ENCODE measurements at regions not wholly inside any gene's neighbourhood (a gene's known extent, or its start where the extent isn't known, plus 50 kb on each side); places are given as distances from the start of the nearest gene placed in this dataset.

GRCh38 chrX:81378560-81378959, 176.7 kb downstream of the SH3BGRL start:
- H2BK5ac ChIP-seq (ENCODE audit: low read depth, low read length): no peak overlapping the region
- DNase-seq (ENCODE audit: low read depth in 1 of 2, low spot score in 2 of 2) (no peak), FAIRE-seq (no peak)
- H2BK120ac ChIP-seq (replicated peaks; ENCODE audit: low read depth, low read length): no peak overlapping the region
- 78% methylated on average over 1 of the region's 1 CpG; no CpG with 5 or more reads in 1 of the 2 experiments for WGBS, 2 experiments (ENCODE audit: extremely low coverage in 1 of 2, insufficient coverage in 1 of 2, insufficient read length in 1 of 2, insufficient replicate concordance in 2 of 2, low coverage in 1 of 2, low lambda C conversion rate in 2 of 2, missing lambda C conversion rate in 1 of 2)
- H3K9ac ChIP-seq (replicated peaks in 1 of 4; ENCODE audit: extremely low read depth in 1 of 4, low read depth in 3 of 4, low read length in 3 of 4): no peak overlapping the region
- no peaks in the 10 kb centered on the region for H4K20me1 ChIP-seq (replicated peaks in 1 of 2; ENCODE audit: control insufficient read depth in 1 of 2, insufficient read depth in 2 of 2, low read length in 2 of 2)
- H2AK5ac ChIP-seq (ENCODE audit: low read depth, low read length): no peak overlapping the region
- H3K4me3 ChIP-seq (ENCODE audit: extremely low read depth in 1 of 4, insufficient read depth in 2 of 4, low read depth in 3 of 4, low read length in 4 of 4): no peak overlapping the region
- no peak overlapping the region for H3K56ac ChIP-seq (replicated peaks; ENCODE audit: insufficient read length, low read depth, low read length)
- no peak overlapping the region for H2AFZ ChIP-seq (ENCODE audit: low read length)
- ChIA-PET POLR2A (ENCODE audit: partially characterized antibody) (no interaction called here), CTCF (ENCODE audit: partially characterized antibody) (interaction anchor here (0.7 to 2.1 kb wide), 3 partner anchors 183 to 294 kb away, joined by 4 to 7 read pairs (median 4); no protein-coding TSS in a partner anchor)
- no peak overlapping the region for H2BK20ac ChIP-seq (ENCODE audit: low read length)
- no peaks in the 10 kb centered on the region for H3K79me2 ChIP-seq (ENCODE audit: control insufficient read depth in 1 of 2, insufficient read depth in 2 of 2, low read length in 2 of 2)
- no peak overlapping the region for H3K23ac ChIP-seq (ENCODE audit: insufficient read length)
- H2BK12ac ChIP-seq (ENCODE audit: low read depth, low read length): no peak overlapping the region
- no peaks in the 10 kb centered on the region for H3K4me1 ChIP-seq (replicated peaks in 1 of 4; ENCODE audit: control insufficient read depth in 3 of 4, insufficient read depth in 4 of 4, low read length in 3 of 4)
- no peaks in the 10 kb centered on the region for H3K36me3 ChIP-seq (ENCODE audit: control insufficient read depth in 2 of 4, insufficient read depth in 4 of 4, low read length in 3 of 4)
- no peak overlapping the region for H3K14ac ChIP-seq (ENCODE audit: insufficient read length)
- H3K27ac ChIP-seq (ENCODE audit: low read depth, low read length): no peak overlapping the region
- H3K9me3 ChIP-seq (ENCODE audit: insufficient read depth in 2 of 2, low read depth in 1 of 2, low read length in 1 of 2): no peaks in the 10 kb centered on the region
- H4K8ac ChIP-seq (ENCODE audit: extremely low read depth, insufficient read depth, low read length): no peak overlapping the region
- H3K4ac ChIP-seq (replicated peaks; ENCODE audit: insufficient read length, low read depth, low read length): no peak overlapping the region
- H3K27me3 ChIP-seq (replicated peaks in 1 of 4; ENCODE audit: control insufficient read depth in 3 of 4, extremely low read depth in 1 of 4, insufficient read depth in 3 of 4, low read length in 3 of 4): no peaks in the 10 kb centered on the region
- no peaks in the 10 kb centered on the region for H3K23me2 ChIP-seq (ENCODE audit: low read depth, low read length)
- H3K4me2 ChIP-seq (ENCODE audit: insufficient read depth in 1 of 2, low read depth in 2 of 2, low read length in 2 of 2): no peak overlapping the region
- H3K79me1 ChIP-seq (ENCODE audit: low read depth, low read length): no peaks in the 10 kb centered on the region
- no peak overlapping the region for H4K5ac ChIP-seq (ENCODE audit: insufficient read length, low read depth, low read length)
- no peak overlapping the region for H4K91ac ChIP-seq (replicated peaks; ENCODE audit: insufficient read length, low read length)
- no peak overlapping the region for H2BK15ac ChIP-seq (ENCODE audit: low read length)
- no peak overlapping the region for H3K18ac ChIP-seq (ENCODE audit: extremely low read depth, low read length)
- no peak for TF ChIP-seq POLR2AphosphoS5 (IDR thresholded peaks at IDR 0.05; ENCODE audit: low read depth, low read length)
- TF ChIP-seq CREB1 (IDR thresholded peaks at IDR 0.05): no peak
- no peak for TF ChIP-seq RBBP5 (IDR thresholded peaks at IDR 0.05; ENCODE audit: borderline replicate concordance, low read depth, low read length)
- no peak for TF ChIP-seq HDAC6 (IDR thresholded peaks at IDR 0.05; ENCODE audit: low read depth, low read length)
- no peak for TF ChIP-seq NRF1 (IDR thresholded peaks at IDR 0.05; ENCODE audit: low read depth, low read length)
- TF ChIP-seq USF2 (IDR thresholded peaks at IDR 0.05; ENCODE audit: low read length): no peak
- no peak for TF ChIP-seq CEBPB (IDR thresholded peaks at IDR 0.05; ENCODE audit: low read depth, low read length)
- TF ChIP-seq TAF1 (IDR thresholded peaks at IDR 0.05; ENCODE audit: low read depth, low read length): no peak
- TF ChIP-seq TBP (IDR thresholded peaks at IDR 0.05; ENCODE audit: low read depth, low read length): no peak
- no peak for TF ChIP-seq CHD1 (IDR thresholded peaks at IDR 0.05; ENCODE audit: low read depth, low read length)
- TF ChIP-seq CBX8 (IDR thresholded peaks at IDR 0.05; ENCODE audit: borderline replicate concordance, low read depth, low read length): no peak
- no peak for TF ChIP-seq CTCF (IDR thresholded peaks at IDR 0.05; ENCODE audit: control extremely low read depth in 1 of 3, insufficient read depth in 1 of 3, low read depth in 1 of 3, low read length in 3 of 3)
- no peak for TF ChIP-seq CHD2 (IDR thresholded peaks at IDR 0.05; ENCODE audit: low read length)
